ENCODE measurements at regions not wholly inside any gene's neighbourhood (a gene's known extent, or its start where the extent isn't known, plus 50 kb on each side); places are given as distances from the start of the nearest gene placed in this dataset.

DNA sequence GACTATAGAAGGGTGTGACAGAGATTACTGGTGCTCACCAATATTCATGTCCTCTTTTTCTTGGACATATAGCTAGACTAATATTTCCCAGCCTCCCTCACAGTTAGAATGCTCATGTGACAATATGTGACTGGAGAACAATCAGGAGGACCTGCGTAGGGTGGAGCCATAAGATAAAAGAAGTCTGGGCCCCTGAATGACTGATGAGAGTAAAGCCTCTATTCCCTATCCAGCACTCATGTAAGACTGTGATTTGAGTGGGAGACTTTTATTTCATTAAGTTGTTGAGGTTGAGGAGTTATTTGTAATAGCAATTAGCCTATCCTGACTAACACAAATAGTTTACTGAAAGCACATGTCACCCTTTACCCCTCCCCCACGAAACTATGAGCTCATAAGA lies 1247.1 kb upstream of the TENM4 start:
- no peaks in the 10 kb centered on the region for H3K4me1 ChIP-seq
- DNase-seq (no peak), ATAC-seq (no peak)
- H3K36me3 ChIP-seq: no peaks in the 10 kb centered on the region
- no peaks in the 10 kb centered on the region for H3K9me3 ChIP-seq
- TF ChIP-seq, protein P1, sequence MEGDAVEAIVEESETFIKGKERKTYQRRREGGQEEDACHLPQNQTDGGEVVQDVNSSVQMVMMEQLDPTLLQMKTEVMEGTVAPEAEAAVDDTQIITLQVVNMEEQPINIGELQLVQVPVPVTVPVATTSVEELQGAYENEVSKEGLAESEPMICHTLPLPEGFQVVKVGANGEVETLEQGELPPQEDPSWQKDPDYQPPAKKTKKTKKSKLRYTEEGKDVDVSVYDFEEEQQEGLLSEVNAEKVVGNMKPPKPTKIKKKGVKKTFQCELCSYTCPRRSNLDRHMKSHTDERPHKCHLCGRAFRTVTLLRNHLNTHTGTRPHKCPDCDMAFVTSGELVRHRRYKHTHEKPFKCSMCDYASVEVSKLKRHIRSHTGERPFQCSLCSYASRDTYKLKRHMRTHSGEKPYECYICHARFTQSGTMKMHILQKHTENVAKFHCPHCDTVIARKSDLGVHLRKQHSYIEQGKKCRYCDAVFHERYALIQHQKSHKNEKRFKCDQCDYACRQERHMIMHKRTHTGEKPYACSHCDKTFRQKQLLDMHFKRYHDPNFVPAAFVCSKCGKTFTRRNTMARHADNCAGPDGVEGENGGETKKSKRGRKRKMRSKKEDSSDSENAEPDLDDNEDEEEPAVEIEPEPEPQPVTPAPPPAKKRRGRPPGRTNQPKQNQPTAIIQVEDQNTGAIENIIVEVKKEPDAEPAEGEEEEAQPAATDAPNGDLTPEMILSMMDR (IDR thresholded peaks at IDR 0.05): no peak
- no peaks in the 10 kb centered on the region for H3K27me3 ChIP-seq (ENCODE audit: low read depth)
- no peak overlapping the region for H3K4me3 ChIP-seq
- H3K27ac ChIP-seq: no peak overlapping the region
- intact Hi-C loops (cut with DNase I): no loop called here

DNA sequence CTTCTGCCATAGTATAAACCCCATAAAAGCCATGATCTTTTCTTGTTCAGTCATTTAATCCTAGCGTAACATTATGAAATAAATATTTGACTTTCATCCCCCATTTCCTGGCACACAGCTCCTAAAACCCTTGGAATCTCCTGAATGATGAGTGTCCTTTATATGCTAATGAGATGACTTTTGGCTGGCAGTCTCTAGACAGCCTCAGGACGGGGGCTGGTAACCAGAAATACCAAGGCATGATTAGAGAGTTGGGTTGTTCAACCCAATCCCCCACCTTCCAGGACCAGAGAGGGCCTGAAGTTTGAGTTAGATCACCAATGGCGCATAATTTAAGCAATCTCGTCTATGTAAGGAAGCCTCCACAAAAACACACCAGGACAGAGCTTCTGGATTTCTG lies 1246.1 kb upstream of the TENM4 start:
- Histone ChIP-seq H3K27ac (no peak overlapping the region), H3K4me3 (no peak overlapping the region), H3K36me3 (no peaks in the 10 kb centered on the region), H3K9me3 (no peaks in the 10 kb centered on the region), H3K27me3 (ENCODE audit: low read depth) (no peaks in the 10 kb centered on the region), H3K4me1 (no peaks in the 10 kb centered on the region)
- TF ChIP-seq, protein P1 (IDR thresholded peaks at IDR 0.05): no peak
- DNase-seq (no peak), ATAC-seq (no peak)
- intact Hi-C loops (cut with DNase I): no loop called here

DNA sequence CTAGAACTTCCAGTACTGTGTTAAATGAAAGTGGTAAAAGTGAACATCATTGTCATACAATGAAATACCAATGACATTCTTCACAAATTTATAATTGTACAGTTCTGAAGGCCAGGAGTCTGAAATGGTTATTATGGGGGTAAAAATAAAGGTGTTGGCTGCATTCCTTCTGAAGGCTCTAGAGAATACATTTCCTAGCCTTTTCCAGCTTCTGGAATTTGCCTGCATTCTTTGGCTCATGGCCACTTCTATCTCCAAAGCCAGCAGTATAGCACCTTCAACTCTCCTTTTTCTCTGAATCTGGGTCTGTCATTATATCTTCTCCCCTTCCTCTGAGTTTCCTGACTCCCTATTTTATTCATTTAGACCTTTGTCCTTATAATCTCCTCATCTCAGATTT lies 1232.7 kb upstream of the TENM4 start:
- H3K27me3 ChIP-seq (ENCODE audit: low read depth): no peaks in the 10 kb centered on the region
- intact Hi-C loops (cut with DNase I): no loop called here
- no peaks in the 10 kb centered on the region for H3K9me3 ChIP-seq
- no peaks in the 10 kb centered on the region for H3K36me3 ChIP-seq
- DNase-seq (no peak), ATAC-seq (no peak)
- no peak overlapping the region for H3K4me3 ChIP-seq
- TF ChIP-seq, protein P1 (IDR thresholded peaks at IDR 0.05): no peak
- no peaks in the 10 kb centered on the region for H3K4me1 ChIP-seq
- H3K27ac ChIP-seq: no peak overlapping the region

DNA sequence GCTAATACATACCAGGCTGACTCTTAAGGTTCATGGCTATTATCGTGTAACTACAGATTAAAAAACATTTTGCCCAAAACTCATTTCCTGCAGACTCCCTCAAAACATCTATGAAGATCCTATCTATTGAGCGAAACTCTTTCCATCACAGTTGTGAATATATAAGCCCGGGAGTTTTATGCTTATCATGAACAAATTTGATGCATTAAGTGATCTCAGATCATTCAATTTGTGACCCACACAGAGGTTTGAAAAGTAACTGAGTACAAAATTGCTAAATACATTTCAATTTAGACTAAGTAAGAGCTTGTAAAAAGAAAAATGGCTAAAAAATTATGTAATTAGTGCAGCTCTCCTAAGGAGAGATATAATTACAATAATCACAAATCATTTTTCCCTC lies 1228.8 kb upstream of the TENM4 start:
- intact Hi-C loops (cut with DNase I): no loop called here
- H3K9me3 ChIP-seq: no peaks in the 10 kb centered on the region
- H3K27me3 ChIP-seq (ENCODE audit: low read depth): no peaks in the 10 kb centered on the region
- DNase-seq: no peak
- TF ChIP-seq, protein P1 (IDR thresholded peaks at IDR 0.05): no peak
- no peak for ATAC-seq
- no peaks in the 10 kb centered on the region for H3K36me3 ChIP-seq
- no peaks in the 10 kb centered on the region for H3K4me1 ChIP-seq
- H3K4me3 ChIP-seq: no peak overlapping the region
- no peak overlapping the region for H3K27ac ChIP-seq

DNA sequence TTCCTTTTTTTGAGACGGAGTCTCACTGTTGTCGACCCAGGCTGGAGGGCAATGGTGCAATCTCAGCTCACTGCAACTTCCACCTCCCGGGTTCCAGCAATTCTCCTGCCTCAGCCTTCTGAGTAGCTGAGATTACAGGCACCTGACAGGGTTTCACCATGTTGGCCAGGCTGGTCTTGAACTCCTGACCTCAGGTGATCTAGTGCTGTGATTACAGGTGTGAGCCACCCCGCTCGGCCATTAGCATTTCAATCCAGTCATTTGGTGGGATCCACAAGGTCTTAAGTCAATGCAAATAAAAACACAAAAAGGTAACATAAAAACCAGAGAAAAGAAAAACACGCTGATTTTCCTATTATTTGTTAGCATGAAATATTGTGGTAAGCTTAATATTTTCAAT lies 1227.2 kb upstream of the TENM4 start:
- no peak for ATAC-seq
- no peak for DNase-seq
- Histone ChIP-seq H3K9me3 (no peaks in the 10 kb centered on the region), H3K4me3 (no peak overlapping the region), H3K36me3 (no peaks in the 10 kb centered on the region), H3K4me1 (no peaks in the 10 kb centered on the region), H3K27me3 (ENCODE audit: low read depth) (no peaks in the 10 kb centered on the region), H3K27ac (no peak overlapping the region)
- TF ChIP-seq, protein P1 (IDR thresholded peaks at IDR 0.05): no peak
- intact Hi-C loops (cut with DNase I): no loop called here

DNA sequence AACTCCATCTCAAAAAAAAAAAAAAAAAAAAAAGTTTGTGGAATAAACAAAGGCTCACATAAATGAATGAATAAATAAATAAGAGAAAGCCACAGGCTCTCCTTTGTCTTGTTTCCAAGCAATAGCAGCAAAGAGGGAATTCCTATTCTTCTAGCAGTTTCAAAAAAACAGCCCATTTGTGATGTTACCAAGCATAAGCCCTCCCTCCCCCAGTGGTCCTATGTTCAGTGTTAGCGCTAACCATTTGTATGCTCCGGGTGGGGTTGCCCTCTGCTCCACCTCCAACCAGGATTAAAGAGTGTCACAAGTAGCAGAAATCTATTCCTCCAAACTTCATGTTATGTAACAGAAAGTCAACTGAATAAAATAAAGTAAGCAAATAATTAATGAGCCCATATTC lies 1215.0 kb upstream of the TENM4 start:
- Histone ChIP-seq H3K4me3 (no peak overlapping the region), H3K4me1 (no peaks in the 10 kb centered on the region), H3K27ac (no peak overlapping the region), H3K36me3 (no peaks in the 10 kb centered on the region), H3K9me3 (no peaks in the 10 kb centered on the region), H3K27me3 (ENCODE audit: low read depth) (no peaks in the 10 kb centered on the region)
- no peak for DNase-seq
- TF ChIP-seq, protein P1 (IDR thresholded peaks at IDR 0.05): no peak
- ATAC-seq: no peak
- intact Hi-C loops (cut with DNase I): no loop called here

All from lower lobe of right lung (tissue), 2 donors.